NB4 (cell line): ENCODE measurements at regions not wholly inside any gene's neighbourhood (a gene's known extent, or its start where the extent isn't known, plus 50 kb on each side); places are given as distances from the start of the nearest gene placed in this dataset.

Experiments used
- CTCF ChIP-seq: IDR thresholded peaks from one replicate; pipeline ENCODE4 v1.5.1; 2012; ENCODE audit warnings: low read depth, low read length
- MAX ChIP-seq: IDR thresholded peaks from 2 replicates; pipeline ENCODE4 v1.6.1; 2011; ENCODE audit warnings: low read depth, low read length
- MYC ChIP-seq: IDR thresholded peaks from 2 replicates; pipeline ENCODE4 v1.6.1; 2011; ENCODE audit warnings: low read depth, low read length
- POLR2A ChIP-seq: IDR thresholded peaks from 2 replicates; pipeline ENCODE4 v1.6.1; 2011; ENCODE audit warnings: mild to moderate bottlenecking; ENCODE audit not compliant: insufficient read length; ENCODE audit errors: extremely low read depth

- TF ChIP-seq CTCF, result no peak
- TF ChIP-seq POLR2A, result no peak
- no peak for TF ChIP-seq MYC
- TF ChIP-seq MAX, result no peak
Observed at GRCh38 chr2:584863-585823, 92.1 kb downstream of the TMEM18 start.
